Neural cell (in vitro differentiated cells): ENCODE measurements at regions not wholly inside any gene's neighbourhood (a gene's known extent, or its start where the extent isn't known, plus 50 kb on each side); places are given as distances from the start of the nearest gene placed in this dataset.

Experiments used
- EP300 ChIP-seq: fragments of 450-650 bp; conservative IDR thresholded peaks from 2 replicates; pipeline ENCODE4 v1.6.1; 2014; ENCODE audit warnings: antibody characterized with exemption, mild to moderate bottlenecking, moderate library complexity; ENCODE audit not compliant: poor library complexity, severe bottlenecking
- EZH2 ChIP-seq: fragments of 200-600, 300-800 bp; shearing (Covaris generic), sonication (generic); IDR thresholded peaks from 2 replicates; pipeline ENCODE4 v1.6.1; 2014; ENCODE audit warnings: antibody characterized with exemption, low read length, borderline replicate concordance, mild to moderate bottlenecking; ENCODE audit not compliant: insufficient read depth, poor library complexity, severe bottlenecking
- TAF1 ChIP-seq: IDR thresholded peaks from 2 replicates; pipeline ENCODE4 v1.6.1; 2012; ENCODE audit warnings: low read depth
- TF ChIP-seq, protein P1 (sequence below): fragments of 450-650 bp; IDR thresholded peaks from 2 replicates; pipeline ENCODE4 v1.5.1; 2014; ENCODE audit warnings: antibody characterized with exemption, mild to moderate bottlenecking, moderate library complexity; ENCODE audit not compliant: poor library complexity, severe bottlenecking
- TF ChIP-seq, protein P2 (sequence below): IDR thresholded peaks from 2 replicates; pipeline ENCODE4 v1.6.1; 2012; ENCODE audit warnings: borderline replicate concordance

DNA sequence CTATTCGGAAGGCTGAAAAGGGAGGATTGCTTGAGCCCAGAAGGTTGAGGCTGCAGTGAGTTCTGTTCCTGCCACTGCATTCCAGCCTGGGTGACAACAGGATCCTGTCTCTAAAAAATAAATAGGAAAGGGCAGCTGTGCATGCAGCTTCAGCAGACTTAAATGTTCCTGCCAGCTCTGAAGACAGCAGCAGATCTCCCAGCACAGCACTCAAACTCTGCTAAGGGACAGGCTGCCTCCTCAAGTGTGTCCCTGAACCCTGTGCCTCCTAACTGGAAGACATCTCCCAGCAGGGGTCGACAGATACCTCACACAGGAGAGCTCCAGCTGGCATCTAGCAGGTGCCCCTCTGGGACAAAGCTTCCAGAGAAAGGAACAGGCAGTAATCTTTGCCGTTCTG is 117.9 kb downstream of the CXCL12 start:
- TF ChIP-seq, protein P1, sequence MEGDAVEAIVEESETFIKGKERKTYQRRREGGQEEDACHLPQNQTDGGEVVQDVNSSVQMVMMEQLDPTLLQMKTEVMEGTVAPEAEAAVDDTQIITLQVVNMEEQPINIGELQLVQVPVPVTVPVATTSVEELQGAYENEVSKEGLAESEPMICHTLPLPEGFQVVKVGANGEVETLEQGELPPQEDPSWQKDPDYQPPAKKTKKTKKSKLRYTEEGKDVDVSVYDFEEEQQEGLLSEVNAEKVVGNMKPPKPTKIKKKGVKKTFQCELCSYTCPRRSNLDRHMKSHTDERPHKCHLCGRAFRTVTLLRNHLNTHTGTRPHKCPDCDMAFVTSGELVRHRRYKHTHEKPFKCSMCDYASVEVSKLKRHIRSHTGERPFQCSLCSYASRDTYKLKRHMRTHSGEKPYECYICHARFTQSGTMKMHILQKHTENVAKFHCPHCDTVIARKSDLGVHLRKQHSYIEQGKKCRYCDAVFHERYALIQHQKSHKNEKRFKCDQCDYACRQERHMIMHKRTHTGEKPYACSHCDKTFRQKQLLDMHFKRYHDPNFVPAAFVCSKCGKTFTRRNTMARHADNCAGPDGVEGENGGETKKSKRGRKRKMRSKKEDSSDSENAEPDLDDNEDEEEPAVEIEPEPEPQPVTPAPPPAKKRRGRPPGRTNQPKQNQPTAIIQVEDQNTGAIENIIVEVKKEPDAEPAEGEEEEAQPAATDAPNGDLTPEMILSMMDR, result no peak
- TF ChIP-seq EP300 (no peak), TAF1 (no peak), EZH2 (no peak)
- TF ChIP-seq, protein P2, sequence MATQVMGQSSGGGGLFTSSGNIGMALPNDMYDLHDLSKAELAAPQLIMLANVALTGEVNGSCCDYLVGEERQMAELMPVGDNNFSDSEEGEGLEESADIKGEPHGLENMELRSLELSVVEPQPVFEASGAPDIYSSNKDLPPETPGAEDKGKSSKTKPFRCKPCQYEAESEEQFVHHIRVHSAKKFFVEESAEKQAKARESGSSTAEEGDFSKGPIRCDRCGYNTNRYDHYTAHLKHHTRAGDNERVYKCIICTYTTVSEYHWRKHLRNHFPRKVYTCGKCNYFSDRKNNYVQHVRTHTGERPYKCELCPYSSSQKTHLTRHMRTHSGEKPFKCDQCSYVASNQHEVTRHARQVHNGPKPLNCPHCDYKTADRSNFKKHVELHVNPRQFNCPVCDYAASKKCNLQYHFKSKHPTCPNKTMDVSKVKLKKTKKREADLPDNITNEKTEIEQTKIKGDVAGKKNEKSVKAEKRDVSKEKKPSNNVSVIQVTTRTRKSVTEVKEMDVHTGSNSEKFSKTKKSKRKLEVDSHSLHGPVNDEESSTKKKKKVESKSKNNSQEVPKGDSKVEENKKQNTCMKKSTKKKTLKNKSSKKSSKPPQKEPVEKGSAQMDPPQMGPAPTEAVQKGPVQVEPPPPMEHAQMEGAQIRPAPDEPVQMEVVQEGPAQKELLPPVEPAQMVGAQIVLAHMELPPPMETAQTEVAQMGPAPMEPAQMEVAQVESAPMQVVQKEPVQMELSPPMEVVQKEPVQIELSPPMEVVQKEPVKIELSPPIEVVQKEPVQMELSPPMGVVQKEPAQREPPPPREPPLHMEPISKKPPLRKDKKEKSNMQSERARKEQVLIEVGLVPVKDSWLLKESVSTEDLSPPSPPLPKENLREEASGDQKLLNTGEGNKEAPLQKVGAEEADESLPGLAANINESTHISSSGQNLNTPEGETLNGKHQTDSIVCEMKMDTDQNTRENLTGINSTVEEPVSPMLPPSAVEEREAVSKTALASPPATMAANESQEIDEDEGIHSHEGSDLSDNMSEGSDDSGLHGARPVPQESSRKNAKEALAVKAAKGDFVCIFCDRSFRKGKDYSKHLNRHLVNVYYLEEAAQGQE, result no peak
